Spleen (tissue), 7 donors: ENCODE measurements at regions not wholly inside any gene's neighbourhood (a gene's known extent, or its start where the extent isn't known, plus 50 kb on each side); places are given as distances from the start of the nearest gene placed in this dataset.
"Not testable (repeated sequence)": the region's sequence is repeated elsewhere in the genome, so short reads cannot be mapped to it uniquely, and the experiment has no call there.

Experiments
- CTCF ChIP-seq, 11 experiments: fragments of 200-600 bp in 7 of 11; fragments of 450-650 bp in 4 of 11; sonication (generic) in 4 of 11; IDR thresholded peaks in 8 of 11; conservative IDR thresholded peaks in 3 of 11; 1 replicate in 7 of 11; 2 replicates in 4 of 11; pipeline versions ENCODE4 v1.4.0 to v1.8.0; 2016 to 2021; ENCODE audit warnings: antibody characterized with exemption in 11 of 11, inconsistent platforms in 4 of 11, mild to moderate bottlenecking in 1 of 11
- POLR2AphosphoS5 ChIP-seq, 3 donors: sonication (generic); formaldehyde crosslinking; IDR thresholded peaks; one replicate each; pipeline ENCODE4 v1.5.1; 2017; ENCODE audit warnings: antibody characterized with exemption in 3 of 3
- donor health status: DM: no; HTN: no; CAD: no; lungs with moderate emphysema.
- donor health status: DM: no; HTN: no; CAD: no.
- donor health status: DM: no; HTN: no; CAD: no.

GRCh38 chr20:26057135-26057752 lies 360.6 kb upstream of the ZNF337 start:
- TF ChIP-seq CTCF (IDR thresholded peaks at IDR 0.05 in 8 of 11, conservative IDR thresholded peaks at IDR 0.05 in 3 of 11); POLR2AphosphoS5 (IDR thresholded peaks at IDR 0.05): not testable (repeated sequence)
